SK-N-SH (cell line): ENCODE measurements at regions not wholly inside any gene's neighbourhood (a gene's known extent, or its start where the extent isn't known, plus 50 kb on each side); places are given as distances from the start of the nearest gene placed in this dataset.

Experiments
- CTCF ChIA-PET: fragments of 300-600, 350-600 bp; formaldehyde crosslinking; extraction: SDS; loops from one replicate; lab custom pipeline; 2021; lab: Yijun Ruan, JAX
- POLR2A ChIA-PET: fragments of 350-600 bp; sonication (Branson Sonifier 250); formaldehyde crosslinking; extraction: SDS; loops from one replicate; lab custom pipeline; 2020; ENCODE audit warnings: antibody characterized with exemption, inconsistent platforms; lab: Yijun Ruan, JAX
- DNase-seq: peaks from one replicate; pipeline ENCODE4 v3.0.0; 2012
- H2AFZ ChIP-seq: fragments of 200-600 bp; sonication (generic); 2 replicates; pipeline ENCODE4 v1.8.1; 2016; ENCODE audit warnings: antibody characterized with exemption, mild to moderate bottlenecking, low read depth
- H3F3A ChIP-seq: fragments of 200-600 bp; sonication (generic); replicated peaks from 2 replicates; pipeline ENCODE3; 2016; ENCODE audit warnings: antibody characterized with exemption, mild to moderate bottlenecking; ENCODE audit not compliant: insufficient read depth
- H3K27ac ChIP-seq, 2 experiments: fragments of 200-500 bp in 1 of 2; fragments of 200-600 bp in 1 of 2; sonication (Bioruptor generic) in 1 of 2; sonication (generic), shearing (Covaris generic) in 1 of 2; 2 replicates each; pipeline versions ENCODE4 v1.5.1 to v1.6.1; 2014 to 2016; ENCODE audit warnings: low read depth in 2 of 2, inconsistent platforms in 1 of 2, low read length in 1 of 2, mild to moderate bottlenecking in 1 of 2, mixed read lengths in 1 of 2
- H3K27me3 ChIP-seq: fragments of 200-600 bp; sonication (generic), shearing (Covaris generic); 2 replicates; pipeline ENCODE4 v1.6.1; 2016; ENCODE audit warnings: mixed run types; ENCODE audit not compliant: insufficient read depth
- H3K36me3 ChIP-seq, 2 experiments: fragments of 200-500 bp in 1 of 2; fragments of 200-600 bp in 1 of 2; sonication (Bioruptor generic) in 1 of 2; sonication (generic) in 1 of 2; replicated peaks in 1 of 2; 2 replicates each; pipeline versions ENCODE3 to v1.5.1; 2014 to 2016; ENCODE audit warnings: low read length in 1 of 2, mild to moderate bottlenecking in 1 of 2; ENCODE audit not compliant: insufficient read depth in 2 of 2, control insufficient read depth in 1 of 2
- H3K4me1 ChIP-seq, 2 experiments: fragments of 200-500 bp in 1 of 2; fragments of 200-600 bp in 1 of 2; sonication (Bioruptor generic) in 1 of 2; sonication (generic), shearing (Covaris generic) in 1 of 2; 2 replicates each; pipeline versions ENCODE4 v1.5.1 to v1.6.1; 2014 to 2016; ENCODE audit warnings: low read depth in 1 of 2, low read length in 1 of 2, mixed run types in 1 of 2; ENCODE audit not compliant: insufficient read depth in 2 of 2, control insufficient read depth in 1 of 2
- H3K4me2 ChIP-seq: fragments of 200-600 bp; sonication (generic), shearing (Covaris generic); 2 replicates; pipeline ENCODE4 v1.6.1; 2017; ENCODE audit warnings: mixed run types
- H3K4me3 ChIP-seq, 2 experiments: fragments of 200-500 bp in 1 of 2; fragments of 200-600 bp in 1 of 2; sonication (Bioruptor generic) in 1 of 2; sonication (generic), shearing (Covaris generic) in 1 of 2; 2 replicates each; pipeline versions ENCODE4 v1.5.1 to v1.8.1; 2014 to 2016; ENCODE audit warnings: low read depth in 2 of 2, inconsistent platforms in 1 of 2, low read length in 1 of 2, mild to moderate bottlenecking in 1 of 2, mixed read lengths in 1 of 2, moderate library complexity in 1 of 2
- H3K79me2 ChIP-seq: fragments of 200-600 bp; sonication (generic); 2 replicates; pipeline ENCODE4 v1.8.1; 2017; ENCODE audit warnings: mild to moderate bottlenecking; ENCODE audit not compliant: insufficient read depth
- H3K9ac ChIP-seq: fragments of 200-600 bp; sonication (generic); 2 replicates; pipeline ENCODE4 v1.6.1; 2017; ENCODE audit warnings: mixed run types
- H3K9me2 ChIP-seq: fragments of 200-600 bp; sonication (generic); 2 replicates; pipeline ENCODE4 v1.6.1; 2017; ENCODE audit warnings: mixed run types
- H3K9me3 ChIP-seq: fragments of 200-600 bp; sonication (generic); 2 replicates; pipeline ENCODE4 v1.6.1; 2017; ENCODE audit warnings: mixed run types, mild to moderate bottlenecking, moderate library complexity
- H4K20me1 ChIP-seq: fragments of 200-600 bp; sonication (generic); 2 replicates; pipeline ENCODE4 v1.6.1; 2017; ENCODE audit warnings: mild to moderate bottlenecking, mixed run types; ENCODE audit not compliant: insufficient read depth
- ELF1 ChIP-seq: IDR thresholded peaks from 2 replicates; pipeline ENCODE4 v1.4.0; 2012
- EP300 ChIP-seq, 2 experiments: IDR thresholded peaks; 2 replicates each; pipeline versions ENCODE4 v1.4.0 to v1.6.1; 2012; ENCODE audit warnings: borderline replicate concordance in 1 of 2, low read depth in 1 of 2, low read length in 1 of 2
- FOXM1 ChIP-seq: IDR thresholded peaks from 2 replicates; pipeline ENCODE4 v1.4.0; 2012; ENCODE audit warnings: low read depth, mild to moderate bottlenecking
- GATA2 ChIP-seq: sonication (generic); formaldehyde crosslinking; IDR thresholded peaks from 2 replicates; pipeline ENCODE4 v1.5.0; 2020; ENCODE audit warnings: mild to moderate bottlenecking, missing genetic modification reagents
- MXI1 ChIP-seq: IDR thresholded peaks from 2 replicates; pipeline ENCODE4 v1.6.1; 2012; ENCODE audit warnings: mild to moderate bottlenecking, low read depth, low read length, improper control_type of control experiment
- NRF1 ChIP-seq: IDR thresholded peaks from 2 replicates; pipeline ENCODE4 v1.6.1; 2012; ENCODE audit warnings: low read depth, mild to moderate bottlenecking, low read length
- RAD21 ChIP-seq: IDR thresholded peaks from 2 replicates; pipeline ENCODE4 v1.6.1; 2012; ENCODE audit warnings: mild to moderate bottlenecking, low read length
- RCOR1 ChIP-seq: fragments of 150-350 bp; IDR thresholded peaks from 2 replicates; pipeline ENCODE4 v1.6.1; 2017; ENCODE audit warnings: antibody characterized with exemption, low read length
- REST ChIP-seq: IDR thresholded peaks from 2 replicates; pipeline ENCODE4 v1.6.1; 2012; ENCODE audit warnings: mild to moderate bottlenecking, low read depth, low read length, moderate library complexity
- TAF1 ChIP-seq: IDR thresholded peaks from 2 replicates; pipeline ENCODE4 v1.6.1; 2012; ENCODE audit warnings: low read depth, mild to moderate bottlenecking, low read length, moderate library complexity, borderline replicate concordance
- USF1 ChIP-seq: IDR thresholded peaks from 2 replicates; pipeline ENCODE4 v1.4.0; 2012; ENCODE audit warnings: low read depth, borderline replicate concordance
- YY1 ChIP-seq: IDR thresholded peaks from 2 replicates; pipeline ENCODE4 v1.4.0; 2012; ENCODE audit warnings: low read depth, mild to moderate bottlenecking
- WGBS: methylation state at CpG from one replicate; pipeline ENCODE4 v1.1.6; 2017; ENCODE audit warnings: low lambda C conversion rate; 5-methylcytosine and 5-hydroxymethylcytosine counted together

GRCh38 chr16:48053418-48053745 lies 102.4 kb downstream of the ABCC12 start:
- Histone ChIP-seq H3K9me2 (no peaks in the 10 kb centered on the region), H2AFZ (no peak overlapping the region), H3F3A (no peaks in the 10 kb centered on the region), H4K20me1 (no peaks in the 10 kb centered on the region), H3K4me2 (no peak overlapping the region), H3K9ac (no peak overlapping the region), H3K4me1 (peaks cover 0 to 3% of the 10 kb centered on the region in 2 experiments; a peak in 1 of 4 replicates), H3K4me3 (no peak overlapping the region), H3K9me3 (no peaks in the 10 kb centered on the region), H3K79me2 (no peaks in the 10 kb centered on the region), H3K27ac (no peak overlapping the region), H3K36me3 (no peaks in the 10 kb centered on the region), H3K27me3 (no peaks in the 10 kb centered on the region; the same call in 1 of the 2 replicates)
- no peak for TF ChIP-seq GATA2 (CRISPR knock-in tag)
- DNase-seq, result no peak
- WGBS, result 42% methylated on average over 4 of the region's 4 CpGs
- ChIA-PET POLR2A (no interaction called here), CTCF (interaction anchor here (0.7 to 2.3 kb wide), 4 partner anchors 50 to 911 kb away, joined by 3 to 11 read pairs (median 3); partner anchors contain the start of gene NETO2)

- Histone ChIP-seq H3K9me2 (no peaks in the 10 kb centered on the region), H2AFZ (no peak overlapping the region)
- no peak for DNase-seq
Observed at GRCh38 chr16:48052731-48053417, 102.9 kb downstream of the ABCC12 start.

GRCh38 chr16:48050871-48051270 lies 104.9 kb downstream of the ABCC12 start:
- WGBS, result 92% methylated on average over 2 of the region's 2 CpGs
- Histone ChIP-seq H3K9me2 (no peaks in the 10 kb centered on the region), H2AFZ (no peak overlapping the region), H3K79me2 (no peaks in the 10 kb centered on the region), H3K9me3 (no peaks in the 10 kb centered on the region), H3K4me1 (peaks cover 0 to 3% of the 10 kb centered on the region in 2 experiments; a peak in 1 of 4 replicates), H4K20me1 (no peaks in the 10 kb centered on the region), H3K9ac (no peak overlapping the region), H3K36me3 (no peaks in the 10 kb centered on the region), H3K4me2 (no peak overlapping the region), H3K27me3 (peaks cover 5% of the 10 kb centered on the region; the same call in 1 of the 2 replicates), H3F3A (no peaks in the 10 kb centered on the region), H3K27ac (no peak overlapping the region), H3K4me3 (no peak overlapping the region)
- no peak for TF ChIP-seq EP300 (IDR thresholded peaks at IDR 0.05; ENCODE audit: borderline replicate concordance in 1 of 2, low read depth in 1 of 2, low read length in 1 of 2)
- TF ChIP-seq RCOR1, result no peak
- TF ChIP-seq ELF1, result no peak
- no peak for TF ChIP-seq YY1
- TF ChIP-seq MXI1, result no peak
- TF ChIP-seq RAD21, result no peak
- TF ChIP-seq FOXM1, result no peak
- no peak for TF ChIP-seq NRF1
- TF ChIP-seq REST, result no peak
- no peak for TF ChIP-seq USF1
- TF ChIP-seq TAF1, result no peak
- POLR2A ChIA-PET, result no interaction called here
- CTCF ChIA-PET, result no interaction called here
- no peak for DNase-seq

More at GRCh38 chr16:48052731-48053417, 102.9 kb downstream of the ABCC12 start:
- H3K79me2 ChIP-seq, result no peaks in the 10 kb centered on the region
- H3F3A ChIP-seq, result no peaks in the 10 kb centered on the region
- H3K4me1 ChIP-seq, result peaks cover 0 to 3% of the 10 kb centered on the region in 2 experiments; a peak in 1 of 4 replicates
- no peaks in the 10 kb centered on the region; the same call in 1 of the 2 replicates for H3K27me3 ChIP-seq
- POLR2A ChIA-PET, result no interaction called here
- CTCF ChIA-PET, result interaction anchor here (1.1 to 2.3 kb wide), 2 partner anchors 67 to 911 kb away, joined by 3 to 11 read pairs; no protein-coding TSS in a partner anchor
- H3K36me3 ChIP-seq, result no peaks in the 10 kb centered on the region
- H4K20me1 ChIP-seq, result no peaks in the 10 kb centered on the region
- no peak overlapping the region for H3K4me3 ChIP-seq
- TF ChIP-seq GATA2 (CRISPR knock-in tag), result no peak
- TF ChIP-seq, all 33 proteins: peak for 0
- no peak overlapping the region for H3K4me2 ChIP-seq
- no peaks in the 10 kb centered on the region for H3K9me3 ChIP-seq
- 68% methylated on average over 5 of the region's 5 CpGs for WGBS
- no peak overlapping the region for H3K27ac ChIP-seq
- no peak overlapping the region for H3K9ac ChIP-seq
